Stimulated activated CD4-positive, alpha-beta T cell treated with anti-CD3 and anti-CD28 coated beads, Interleukin-1b, Interleukin-23, amount 100 ng/mL, for 24 hours (primary cell): ENCODE measurements at regions not wholly inside any gene's neighbourhood (a gene's known extent, or its start where the extent isn't known, plus 50 kb on each side); places are given as distances from the start of the nearest gene placed in this dataset.

Source experiments
- DNase-seq, 4 experiments: peaks; one replicate each; pipeline ENCODE4 v3.0.0-alpha.2; 2020; ENCODE audit warnings: low read depth in 4 of 4, low spot score in 1 of 4

DNA sequence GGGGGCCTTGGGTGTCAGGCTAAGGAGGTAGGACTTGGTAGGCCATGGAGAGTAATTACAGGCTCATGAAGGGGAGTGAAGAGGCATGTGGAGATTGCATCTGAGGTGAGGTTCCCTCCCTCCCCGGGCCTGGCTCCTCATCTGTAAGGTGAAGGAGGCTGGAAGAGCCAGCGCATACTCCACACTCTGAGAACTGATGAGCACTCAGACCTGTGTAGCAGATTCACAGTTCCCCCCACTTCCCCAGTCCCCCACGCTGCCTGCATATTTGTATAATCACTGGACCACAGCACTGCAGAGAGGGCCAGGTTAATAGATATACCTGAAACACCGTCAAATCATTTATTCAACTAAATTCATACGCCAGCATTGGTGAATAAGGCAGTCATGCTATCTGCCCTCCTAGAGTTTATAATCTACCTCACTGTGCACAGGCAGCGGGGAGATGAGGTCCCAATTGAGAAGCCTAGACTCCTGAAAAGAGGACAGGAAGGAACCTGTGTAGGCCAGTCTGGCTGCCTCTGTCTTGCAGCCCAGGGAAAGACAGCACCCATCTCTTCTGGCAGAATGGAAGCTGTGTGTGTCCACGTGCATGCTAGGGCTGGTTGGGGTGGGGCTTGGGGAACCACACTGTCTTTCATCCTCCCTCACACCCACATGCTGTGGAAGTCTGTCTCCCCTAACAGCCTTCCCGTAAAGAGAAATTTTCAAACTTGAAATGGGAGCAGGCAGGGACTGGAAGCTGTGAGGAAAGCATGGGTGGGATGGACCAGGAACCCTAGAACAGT, 110.6 kb upstream of the ATP1A1 start:
- DNase-seq: no peak

DNA sequence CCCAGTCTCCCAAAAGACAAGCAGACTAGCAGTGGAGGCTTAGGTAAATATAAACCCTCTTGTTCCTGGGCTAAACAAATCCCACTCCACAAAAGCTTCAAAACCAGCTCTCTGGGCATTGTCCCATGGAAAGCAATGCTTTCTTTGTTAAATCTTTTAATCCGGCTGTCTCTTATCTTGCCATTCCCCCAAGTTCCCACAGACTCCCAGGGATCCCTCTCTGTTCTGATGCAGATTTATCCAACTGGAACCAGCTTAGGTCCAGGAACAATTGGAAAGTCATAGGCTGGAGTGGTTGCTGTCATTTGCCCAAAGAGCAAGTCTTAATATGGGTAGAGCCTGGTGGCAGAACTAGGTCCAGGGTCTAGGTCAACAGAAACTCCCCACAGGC, 110.1 kb upstream of the ATP1A1 start:
- DNase-seq: no peak

- no peak for DNase-seq
Observed at GRCh38 chr1:116265931-116266863, 106.8 kb upstream of the ATP1A1 start.

DNA sequence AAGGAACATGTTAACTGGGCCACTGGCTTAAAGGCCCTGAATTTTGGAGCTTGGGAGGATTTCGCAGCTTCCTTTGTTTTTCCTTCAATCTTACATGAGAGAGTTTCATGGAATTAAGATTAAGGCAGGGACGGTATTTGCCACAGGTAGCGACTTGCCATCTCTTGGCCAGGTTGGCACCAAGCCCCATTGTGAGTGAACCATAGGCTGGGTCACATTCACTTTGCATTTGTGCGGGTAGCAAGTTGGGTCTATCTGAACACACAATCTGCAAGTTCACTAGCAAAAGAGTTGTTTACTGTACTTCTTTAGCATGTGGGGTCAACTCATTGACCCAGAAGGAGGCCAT, 106.2 kb upstream of the ATP1A1 start:
- no peak for DNase-seq

DNA sequence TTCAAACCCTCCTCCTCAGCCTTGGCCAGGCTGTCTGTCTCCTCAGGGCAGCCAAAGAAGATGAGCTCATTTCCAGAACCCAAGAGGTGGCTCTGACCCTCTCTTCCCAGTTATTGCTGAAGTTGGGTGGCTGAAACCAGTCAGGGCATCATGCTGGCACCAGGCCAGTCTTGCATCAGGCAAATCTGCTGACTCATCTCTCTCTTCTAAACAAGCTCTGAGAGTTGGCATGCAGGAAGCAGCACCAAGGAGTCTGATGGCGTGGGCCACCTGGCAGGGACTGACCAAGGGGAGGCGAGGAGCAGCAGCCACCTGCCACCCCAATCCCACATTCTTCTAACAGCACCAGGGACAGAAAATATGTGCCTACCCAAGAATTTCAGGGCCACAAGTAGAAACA, 104.8 kb upstream of the ATP1A1 start:
- no peak for DNase-seq

- DNase-seq: no peak
Observed at GRCh38 chr1:116270316-116271057, 102.6 kb upstream of the ATP1A1 start.

GRCh38 chr1:116273042-116273783, 99.8 kb upstream of the ATP1A1 start:
- DNase-seq: no peak

GRCh38 chr1:116276532-116276931, 96.5 kb upstream of the ATP1A1 start:
- no peak for DNase-seq

GRCh38 chr1:116277840-116278540, 95.1 kb upstream of the ATP1A1 start:
- DNase-seq: no peak

DNA sequence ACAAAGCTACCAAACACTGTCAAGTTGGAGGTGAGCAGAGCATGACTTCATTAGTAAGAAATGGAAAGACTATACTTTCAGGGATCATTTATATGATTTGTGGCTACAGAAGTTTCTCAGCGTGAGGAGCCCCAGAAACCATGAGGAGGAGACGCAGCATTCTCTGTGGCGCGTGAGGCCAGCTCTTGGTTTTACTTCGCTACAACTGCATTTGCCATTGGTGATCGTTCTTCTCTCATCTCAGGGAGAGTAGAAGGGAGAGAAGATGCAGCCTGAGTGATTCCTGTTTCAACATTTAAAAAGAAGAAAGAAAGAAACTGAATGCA, 94.5 kb upstream of the ATP1A1 start:
- DNase-seq: no peak

DNA sequence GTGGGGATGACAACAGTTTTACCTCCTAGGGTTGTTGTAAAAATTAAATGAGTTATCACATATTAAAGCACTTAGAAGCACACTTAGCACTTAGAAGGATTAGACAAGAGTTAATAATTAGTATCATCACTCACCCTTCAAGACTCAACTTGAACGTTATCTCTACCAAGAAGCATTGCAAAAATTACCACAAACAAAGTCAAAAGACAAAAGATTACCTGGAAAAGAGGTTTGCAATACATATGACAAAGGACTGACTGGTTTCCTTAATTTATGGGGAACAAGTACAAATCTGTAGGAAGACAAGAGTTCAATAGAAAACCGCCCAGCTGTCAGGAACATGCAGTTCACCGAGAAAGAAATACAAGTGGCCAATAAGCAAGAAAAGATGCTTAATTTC, 93.3 kb upstream of the ATP1A1 start:
- DNase-seq: no peak

GRCh38 chr1:116284819-116285390, 88.1 kb upstream of the ATP1A1 start:
- no peak for DNase-seq

GRCh38 chr1:116286541-116286971, 86.5 kb upstream of the ATP1A1 start:
- no peak for DNase-seq

DNA sequence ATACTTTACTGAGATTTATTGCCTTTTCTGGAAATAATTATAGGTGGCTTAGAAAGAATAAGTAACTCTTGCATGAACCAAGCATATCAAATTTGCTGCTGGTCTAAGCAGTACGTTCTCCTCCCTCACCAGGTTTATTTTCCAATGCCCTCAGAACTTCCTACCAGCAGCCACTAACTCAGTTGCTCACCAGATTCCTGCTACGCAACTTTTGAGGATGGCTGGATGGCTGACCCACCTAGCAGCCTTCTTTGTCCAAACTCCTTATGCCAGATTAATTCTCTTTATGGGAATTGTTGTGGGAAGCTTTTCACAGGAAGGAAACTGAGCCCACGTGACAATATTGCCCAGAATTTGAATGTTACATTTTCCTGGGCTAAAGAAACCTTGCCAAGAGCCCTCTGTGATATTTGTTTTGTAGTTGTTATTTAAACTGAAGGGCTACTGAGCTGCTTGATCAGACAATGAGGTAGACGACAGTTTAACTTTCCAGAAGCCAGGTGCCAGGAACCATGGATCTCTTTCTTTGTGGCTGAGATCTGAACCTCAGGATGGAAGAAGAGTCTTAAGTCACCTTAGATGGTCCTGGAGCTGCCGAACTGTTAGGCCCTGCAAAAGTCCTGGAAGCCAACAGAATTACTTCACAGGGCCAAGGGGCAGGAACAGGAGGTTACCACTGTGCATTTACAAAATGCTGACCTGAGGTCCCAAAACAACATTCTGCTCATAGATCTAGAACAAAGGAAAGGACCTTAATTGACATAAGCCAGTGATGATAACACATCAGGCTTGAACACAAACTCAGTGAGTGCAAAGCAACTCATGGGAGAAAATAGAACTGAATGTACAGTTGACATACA, 85.5 kb upstream of the ATP1A1 start:
- DNase-seq: no peak

GRCh38 chr1:116288201-116288598, 84.8 kb upstream of the ATP1A1 start:
- DNase-seq: no peak

GRCh38 chr1:116289193-116289592, 83.9 kb upstream of the ATP1A1 start:
- DNase-seq: no peak

DNA sequence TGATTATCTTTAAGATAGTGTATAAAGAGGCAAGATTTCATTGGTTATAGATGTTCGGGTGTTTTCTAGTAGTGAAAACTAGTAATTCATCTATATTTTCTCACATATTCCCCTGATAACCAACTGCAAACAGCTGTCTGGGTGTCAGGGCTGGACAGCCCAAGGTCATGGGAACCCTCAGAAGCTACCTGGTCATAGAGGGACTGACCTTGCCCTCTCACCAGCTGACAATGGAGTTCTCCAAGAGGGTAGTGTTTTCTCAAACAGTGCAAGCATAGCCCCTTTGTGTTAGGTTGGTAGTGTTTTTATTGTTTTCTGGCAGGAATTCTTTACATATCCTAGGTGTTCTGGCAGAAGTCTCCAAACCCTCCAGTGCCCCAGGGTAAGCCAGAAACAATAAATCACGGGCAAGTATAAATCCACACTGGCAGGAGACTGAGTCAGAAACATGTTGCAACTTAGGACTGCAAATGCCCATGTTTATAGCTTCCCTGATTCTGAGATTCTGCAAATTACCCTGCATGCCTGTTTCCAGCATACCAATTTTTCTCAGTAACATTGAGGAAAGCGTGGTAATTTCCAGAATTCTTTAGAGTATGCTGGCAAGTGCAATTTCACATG, 82.8 kb upstream of the ATP1A1 start:
- no peak for DNase-seq

- DNase-seq: no peak
Observed at GRCh38 chr1:116291024-116291423, 82.0 kb upstream of the ATP1A1 start.
